Neural progenitor cell (in vitro differentiated cells): ENCODE measurements at regions not wholly inside any gene's neighbourhood (a gene's known extent, or its start where the extent isn't known, plus 50 kb on each side); places are given as distances from the start of the nearest gene placed in this dataset.

Source experiments
- DNase-seq: peaks from one replicate; pipeline ENCODE4 v3.0.0-alpha.2; 2016; ENCODE audit warnings: low spot score
- H2AFZ ChIP-seq: fragments of 200-600 bp; sonication (generic); replicated peaks from 2 replicates; pipeline ENCODE4 v1.6.1; 2016; ENCODE audit warnings: antibody characterized with exemption
- H3F3A ChIP-seq: fragments of 200-600 bp; sonication (generic); 2 replicates; pipeline ENCODE4 v1.6.1; 2016; ENCODE audit warnings: antibody characterized with exemption, low read depth
- H3K27ac ChIP-seq: fragments of 200-600 bp; sonication (generic); 2 replicates; pipeline ENCODE4 v1.5.1; 2016; ENCODE audit warnings: mild to moderate bottlenecking
- H3K27me3 ChIP-seq: fragments of 200-600 bp; sonication (generic); 2 replicates; pipeline ENCODE4 v1.6.1; 2016; ENCODE audit warnings: mild to moderate bottlenecking, moderate library complexity
- H3K36me3 ChIP-seq: fragments of 200-600 bp; sonication (generic); 2 replicates; pipeline ENCODE4 v1.5.1; 2016
- H3K4me1 ChIP-seq: fragments of 200-600 bp; sonication (generic); 2 replicates; pipeline ENCODE4 v1.6.1; 2016; ENCODE audit warnings: mixed run types
- H3K4me2 ChIP-seq: fragments of 200-600 bp; sonication (generic); 2 replicates; pipeline ENCODE4 v1.6.1; 2016
- H3K4me3 ChIP-seq: fragments of 200-600 bp; sonication (generic); 2 replicates; pipeline ENCODE4 v1.5.1; 2016
- H3K79me2 ChIP-seq: fragments of 200-600 bp; sonication (generic); 2 replicates; pipeline ENCODE4 v1.6.1; 2016; ENCODE audit warnings: low read depth
- H3K9ac ChIP-seq: fragments of 200-600 bp; sonication (generic); 2 replicates; pipeline ENCODE4 v1.6.1; 2016
- H3K9me3 ChIP-seq: fragments of 200-600 bp; sonication (generic); 2 replicates; pipeline ENCODE4 v1.5.1; 2016; ENCODE audit warnings: low read depth
- H4K20me1 ChIP-seq: fragments of 200-600 bp; sonication (generic); 2 replicates; pipeline ENCODE4 v1.6.1; 2016; ENCODE audit warnings: low read depth
- H3K27ac Mint-ChIP-seq: 3 replicates; pipeline ENCODE4 v1.8.0; 2021; ENCODE audit warnings: mixed read lengths
- H3K27me3 Mint-ChIP-seq: 2 replicates; pipeline ENCODE4 v1.8.0; 2022; ENCODE audit warnings: low read depth, mild to moderate bottlenecking, inconsistent platforms, moderate library complexity, mixed read lengths; ENCODE audit not compliant: insufficient read depth
- H3K36me3 Mint-ChIP-seq: 3 replicates; pipeline ENCODE4 v1.8.0; 2021; ENCODE audit warnings: mixed read lengths
- H3K4me1 Mint-ChIP-seq: 3 replicates; pipeline ENCODE4 v1.8.0; 2021; ENCODE audit warnings: mixed read lengths
- H3K4me3 Mint-ChIP-seq: 3 replicates; pipeline ENCODE4 v1.8.0; 2021; ENCODE audit warnings: mild to moderate bottlenecking, moderate library complexity, mixed read lengths
- H3K9me3 Mint-ChIP-seq: 3 replicates; pipeline ENCODE4 v1.8.0; 2020; ENCODE audit warnings: mixed read lengths
- CTCF ChIP-seq: fragments of 200-600 bp; sonication (generic); IDR thresholded peaks from 2 replicates; pipeline ENCODE4 v1.5.1; 2017; ENCODE audit warnings: antibody characterized with exemption, mild to moderate bottlenecking
- EZH2 ChIP-seq: fragments of 200-600 bp; sonication (generic); IDR thresholded peaks from 2 replicates; pipeline ENCODE4 v1.6.1; 2017; ENCODE audit warnings: antibody characterized with exemption, mild to moderate bottlenecking, moderate library complexity
- EZH2phosphoT487 ChIP-seq: fragments of 200-600 bp; sonication (generic); IDR thresholded peaks from 2 replicates; pipeline ENCODE4 v1.6.1; 2017; ENCODE audit warnings: antibody characterized with exemption

GRCh38 chr3:128560768-128561167, 67.8 kb upstream of the GATA2 start:
- Histone ChIP-seq H3K9ac (no peak overlapping the region), H3F3A (no peaks in the 10 kb centered on the region), H3K4me2 (no peak overlapping the region), H3K4me1 (no peaks in the 10 kb centered on the region), H3K4me3 (no peak overlapping the region), H3K27ac (no peak overlapping the region), H3K9me3 (no peaks in the 10 kb centered on the region), H2AFZ (no peak overlapping the region), H3K36me3 (no peaks in the 10 kb centered on the region), H3K27me3 (peaks cover 9% of the 10 kb centered on the region), H3K79me2 (no peaks in the 10 kb centered on the region), H4K20me1 (no peaks in the 10 kb centered on the region)
- H3K36me3 Mint-ChIP-seq, result no peaks in the 10 kb centered on the region
- H3K4me3 Mint-ChIP-seq, result no peak overlapping the region
- H3K27ac Mint-ChIP-seq, result no peak overlapping the region
- no peaks in the 10 kb centered on the region for H3K4me1 Mint-ChIP-seq
- TF ChIP-seq EZH2 (no peak), CTCF (no peak), EZH2phosphoT487 (no peak)
- no peaks in the 10 kb centered on the region for H3K9me3 Mint-ChIP-seq
- DNase-seq, result no peak
- H3K27me3 Mint-ChIP-seq, result peaks cover 4% of the 10 kb centered on the region

GRCh38 chr3:128559486-128560225, 66.7 kb upstream of the GATA2 start:
- Mint-ChIP-seq H3K27me3 (peaks cover 6% of the 10 kb centered on the region), H3K27ac (no peak overlapping the region), H3K9me3 (no peaks in the 10 kb centered on the region), H3K36me3 (no peaks in the 10 kb centered on the region), H3K4me1 (no peaks in the 10 kb centered on the region), H3K4me3 (no peak overlapping the region)
- Histone ChIP-seq H3K79me2 (no peaks in the 10 kb centered on the region), H3K4me3 (no peak overlapping the region), H3K4me2 (no peak overlapping the region), H2AFZ (no peak overlapping the region), H4K20me1 (no peaks in the 10 kb centered on the region), H3K9ac (no peak overlapping the region), H3K4me1 (no peaks in the 10 kb centered on the region), H3F3A (no peaks in the 10 kb centered on the region), H3K27me3 (peaks cover 20% of the 10 kb centered on the region), H3K9me3 (no peaks in the 10 kb centered on the region), H3K27ac (no peak overlapping the region), H3K36me3 (no peaks in the 10 kb centered on the region)
- TF ChIP-seq EZH2 (no peak), EZH2phosphoT487 (no peak), CTCF (no peak)
- DNase-seq, result no peak

DNA sequence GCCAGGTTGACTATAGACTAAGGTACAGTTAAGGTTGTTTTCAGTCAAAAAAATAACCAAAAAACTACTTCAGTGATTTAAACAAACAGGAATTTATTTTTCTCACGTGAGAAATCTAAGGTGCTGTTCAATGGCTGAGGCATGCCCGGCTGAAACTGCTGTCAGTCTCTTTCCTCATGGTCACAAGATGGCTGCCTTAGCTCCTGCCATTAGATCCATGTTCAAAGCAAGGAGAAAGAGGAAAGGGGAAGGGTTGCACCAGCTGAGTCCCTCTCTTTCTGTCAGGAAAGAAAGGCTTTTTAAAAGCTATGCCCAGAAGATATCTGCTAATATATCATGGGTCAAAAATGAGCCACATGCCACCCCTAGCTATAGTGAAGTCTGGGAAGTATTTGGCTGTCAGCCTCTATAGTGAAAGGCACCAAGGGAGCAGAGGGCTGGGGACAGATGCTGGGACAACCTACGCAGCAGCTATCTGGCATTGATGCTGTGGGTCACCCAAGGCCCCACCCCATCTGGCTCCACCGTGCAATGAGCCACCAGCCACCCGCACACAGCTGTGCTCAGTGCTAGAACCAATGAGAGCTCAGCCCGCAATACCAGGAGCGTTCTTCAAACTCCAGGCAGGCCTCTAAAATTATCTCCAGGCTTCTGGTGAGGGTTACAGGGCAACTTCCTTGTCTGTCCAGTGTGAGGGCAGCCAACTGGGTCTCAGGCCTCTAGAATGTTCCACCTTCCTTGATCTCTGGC, 64.7 kb upstream of the GATA2 start:
- Histone ChIP-seq H3K9me3 (no peaks in the 10 kb centered on the region), H3K9ac (no peak overlapping the region), H3K4me2 (no peak overlapping the region), H4K20me1 (no peaks in the 10 kb centered on the region), H3K27me3 (peaks cover 30% of the 10 kb centered on the region), H3K27ac (no peak overlapping the region), H3K4me1 (no peaks in the 10 kb centered on the region), H3K79me2 (no peaks in the 10 kb centered on the region), H3F3A (no peaks in the 10 kb centered on the region), H2AFZ (no peak overlapping the region), H3K4me3 (no peak overlapping the region), H3K36me3 (no peaks in the 10 kb centered on the region)
- no peak for DNase-seq
- TF ChIP-seq EZH2phosphoT487 (no peak), CTCF (no peak), EZH2 (no peak)
- Mint-ChIP-seq H3K9me3 (no peaks in the 10 kb centered on the region), H3K4me3 (no peak overlapping the region), H3K27ac (no peak overlapping the region), H3K36me3 (no peaks in the 10 kb centered on the region), H3K27me3 (peaks cover 10% of the 10 kb centered on the region), H3K4me1 (peaks cover 2% of the 10 kb centered on the region)
